ENCODE measurements at regions not wholly inside any gene's neighbourhood (a gene's known extent, or its start where the extent isn't known, plus 50 kb on each side); places are given as distances from the start of the nearest gene placed in this dataset.
A peak's percentile ranks its signal among the peaks of the same experiment; 100 is the strongest.

DNA sequence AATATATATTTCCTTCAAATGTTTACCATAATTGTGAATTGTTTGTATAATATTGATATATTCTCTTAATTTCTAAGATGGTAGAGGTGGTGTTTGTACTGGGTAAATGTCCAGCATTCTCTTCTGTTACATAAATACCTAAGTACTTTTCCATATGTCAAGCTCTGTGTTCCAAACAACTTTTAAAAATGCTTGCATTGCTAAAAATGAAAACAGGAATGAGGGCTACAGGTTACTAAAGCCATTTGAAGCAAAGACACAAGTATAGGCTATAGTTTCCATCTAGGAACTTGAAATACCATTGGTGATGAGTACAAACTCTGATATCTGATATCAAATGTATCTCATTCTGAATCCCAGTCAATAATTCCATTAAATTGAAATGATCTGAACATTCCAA, 233.6 kb upstream of the SORCS1 start:
- no peak for DNase-seq

DNA sequence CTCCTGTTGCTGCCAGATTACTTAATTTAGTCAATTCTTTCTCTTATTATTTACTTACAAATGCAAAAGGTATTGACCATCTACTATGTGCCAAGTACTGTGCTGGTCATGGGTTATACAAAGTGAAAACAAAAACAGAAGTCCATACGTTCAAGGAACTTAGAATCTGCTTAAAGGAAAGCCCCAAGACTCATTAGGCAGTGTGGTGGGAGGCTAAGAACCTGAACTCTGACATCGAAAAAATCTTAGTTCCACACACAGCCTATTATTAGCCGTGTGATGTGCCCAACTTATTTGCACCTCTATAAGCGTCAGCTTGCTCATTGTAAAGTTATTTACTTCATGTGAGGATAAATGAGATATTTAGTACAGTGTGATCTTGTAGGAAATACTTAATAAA, 227.4 kb upstream of the SORCS1 start:
- DNase-seq: no peak

DNA sequence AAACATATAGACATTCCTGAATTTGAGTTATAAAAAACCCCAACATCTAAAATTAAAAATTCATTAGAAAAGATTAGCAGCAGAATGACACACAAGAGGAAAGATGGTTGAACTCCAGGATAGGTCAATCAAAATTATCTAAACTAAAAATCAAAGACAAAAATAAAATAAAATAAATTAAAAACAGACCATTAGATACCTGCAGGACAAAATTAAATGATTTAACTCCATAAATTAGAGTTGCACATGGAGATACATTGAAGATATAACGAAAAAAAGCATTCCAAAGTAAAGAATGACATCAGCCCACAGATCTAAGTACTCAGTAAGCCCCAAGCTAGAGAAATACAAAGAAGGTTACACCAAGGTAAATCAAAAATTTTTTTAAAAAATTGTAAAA, 226.1 kb upstream of the SORCS1 start:
- DNase-seq: no peak

DNA sequence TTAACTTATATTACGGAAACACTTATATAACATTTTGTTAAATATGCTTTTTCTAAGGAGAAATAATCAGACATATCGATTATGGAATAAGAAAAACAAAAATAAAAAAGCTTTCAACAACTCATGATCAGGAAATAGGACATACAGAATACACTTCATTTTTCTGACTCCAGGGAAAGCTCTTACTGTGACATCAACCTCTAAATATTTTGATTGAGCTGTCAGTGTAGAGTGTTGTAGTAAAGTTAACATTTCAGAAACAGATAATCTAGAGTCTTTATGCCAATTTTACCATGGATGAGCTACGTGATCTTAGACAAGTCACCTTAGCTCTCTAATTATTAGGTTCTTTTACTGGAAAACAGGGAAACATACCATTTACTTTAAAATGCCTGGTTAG, 218.9 kb upstream of the SORCS1 start:
- DNase-seq: no peak

DNA sequence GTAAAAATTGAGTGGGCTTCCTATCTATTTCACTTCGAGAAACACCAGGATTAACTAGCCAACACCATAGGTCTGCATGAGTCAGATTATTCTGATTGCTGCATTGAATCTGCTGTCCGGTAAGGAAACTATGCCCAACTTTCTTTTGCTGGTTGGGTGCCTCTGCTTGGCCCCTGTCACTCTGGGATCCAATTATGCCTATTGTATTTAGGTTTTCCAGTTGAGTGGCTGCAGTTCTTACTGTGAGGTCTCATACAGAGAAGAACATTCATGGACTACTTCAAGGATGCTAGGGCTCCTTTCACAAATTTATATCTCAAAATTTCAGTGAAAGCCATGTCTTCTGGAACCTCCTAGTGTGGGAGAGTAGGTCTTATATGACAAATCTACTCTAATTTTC, 215.1 kb upstream of the SORCS1 start:
- no peak for DNase-seq

DNA sequence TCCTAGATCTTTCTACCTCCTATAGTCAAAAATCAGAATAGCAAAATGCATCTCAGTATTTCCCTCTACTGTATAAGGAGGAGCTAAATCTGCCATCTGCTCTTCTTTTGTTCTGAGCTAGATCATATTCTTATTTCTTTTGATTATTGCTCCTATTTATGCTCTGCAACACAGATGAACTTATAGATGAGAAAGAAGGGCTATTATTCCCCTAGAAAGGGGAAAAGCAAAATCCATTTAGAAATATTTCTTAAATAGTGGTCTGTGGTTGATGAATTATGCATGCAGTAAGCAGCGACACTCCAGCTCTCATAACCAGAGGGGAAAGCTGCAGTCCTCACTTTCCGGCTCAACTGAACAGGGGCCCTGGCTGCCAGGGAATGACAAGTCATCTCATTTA, 207.3 kb upstream of the SORCS1 start:
- no peak for DNase-seq

DNA sequence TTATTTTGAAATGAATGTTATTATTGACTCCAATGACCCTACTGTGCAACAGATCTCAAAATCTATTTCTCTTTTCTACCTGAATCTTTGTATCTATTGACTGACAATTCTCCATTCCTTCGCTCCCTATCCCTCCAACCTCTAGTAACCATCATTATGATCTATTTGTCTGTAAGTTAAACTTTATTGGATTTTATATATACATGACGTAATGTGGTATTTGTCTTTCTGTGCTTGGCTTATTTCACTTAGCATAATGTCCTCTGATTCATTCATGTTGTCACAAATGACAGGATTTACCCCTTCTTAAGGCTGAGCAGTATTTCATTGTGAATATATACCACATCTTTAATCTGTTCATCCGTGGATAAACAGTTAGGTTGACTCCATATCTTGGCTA, 200.4 kb upstream of the SORCS1 start:
- no peak for DNase-seq

DNA sequence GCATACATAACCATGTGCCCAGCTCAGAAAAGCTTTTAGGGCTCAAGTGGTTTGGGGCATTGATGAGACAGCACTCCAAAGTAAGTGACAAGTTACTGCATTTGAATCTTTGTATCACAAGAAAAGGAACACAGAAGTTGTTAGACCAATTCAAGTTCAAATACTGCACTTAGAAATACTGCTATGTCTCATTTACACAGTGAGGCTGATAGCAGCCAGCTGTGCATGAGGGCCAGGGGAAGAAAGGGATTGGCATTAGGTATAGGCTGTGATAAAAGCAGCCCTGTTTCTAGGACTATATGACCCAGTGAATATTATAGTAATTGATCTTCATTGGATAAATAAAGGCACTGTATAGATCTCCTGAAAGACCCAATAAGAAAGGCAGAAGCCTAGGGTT, 197.8 kb upstream of the SORCS1 start:
- DNase-seq: no peak

DNA sequence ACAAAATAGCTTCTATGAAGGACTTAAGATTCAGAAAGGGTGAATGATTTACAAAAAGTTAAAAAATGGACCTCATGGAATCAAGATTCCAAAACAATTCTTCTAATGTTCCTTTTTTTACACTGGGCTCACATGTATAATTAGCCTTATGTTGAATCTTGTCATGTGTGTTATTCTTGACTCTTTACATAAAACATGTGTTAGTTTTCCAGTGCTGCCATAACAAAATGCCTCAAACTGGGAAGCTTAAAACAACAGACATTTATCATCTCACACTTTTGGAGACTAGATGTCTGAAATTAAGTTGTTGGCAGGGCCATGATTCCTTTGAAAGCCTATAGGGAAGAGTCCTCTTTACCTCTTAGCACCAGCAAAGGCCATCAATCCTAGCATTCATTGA, 192.5 kb upstream of the SORCS1 start:
- no peak for DNase-seq

DNA sequence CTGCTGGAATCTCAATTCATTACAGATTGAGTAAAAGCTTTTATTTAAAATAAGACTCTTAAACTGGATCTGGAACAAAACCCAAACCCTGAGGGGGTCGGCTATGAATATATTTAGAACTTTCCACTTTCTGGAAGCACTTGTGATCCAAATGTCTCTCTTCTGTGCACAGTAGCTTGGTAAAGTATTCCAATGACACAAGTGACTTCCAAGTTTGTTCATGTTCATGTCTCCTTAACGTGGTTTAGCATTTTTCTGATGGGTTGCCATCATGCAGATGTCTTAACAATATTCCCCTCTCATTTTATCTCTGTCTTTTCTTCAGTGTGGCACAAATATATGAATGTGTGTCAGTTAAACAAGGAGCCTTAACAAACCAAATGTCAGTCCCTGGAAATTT, 191.9 kb upstream of the SORCS1 start:
- DNase-seq: no peak

DNA sequence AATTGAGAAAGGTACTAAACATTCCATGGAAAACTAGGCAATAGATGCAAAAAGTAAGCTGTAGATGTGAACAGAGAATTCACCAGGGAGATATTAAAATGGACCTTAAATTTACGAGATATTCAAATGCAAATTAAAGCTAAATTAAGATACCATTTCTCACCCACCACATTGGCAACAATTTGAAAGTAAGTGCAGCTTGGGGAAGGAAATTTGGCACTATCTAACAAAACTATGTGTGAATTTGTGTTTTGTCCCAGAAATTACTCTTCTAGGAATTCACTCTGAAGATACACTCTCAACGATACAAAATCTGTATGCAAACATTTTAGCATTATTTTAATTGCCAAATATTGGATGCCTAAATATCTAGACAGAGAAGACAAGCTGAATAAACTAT, 178.2 kb upstream of the SORCS1 start:
- DNase-seq: no peak

DNA sequence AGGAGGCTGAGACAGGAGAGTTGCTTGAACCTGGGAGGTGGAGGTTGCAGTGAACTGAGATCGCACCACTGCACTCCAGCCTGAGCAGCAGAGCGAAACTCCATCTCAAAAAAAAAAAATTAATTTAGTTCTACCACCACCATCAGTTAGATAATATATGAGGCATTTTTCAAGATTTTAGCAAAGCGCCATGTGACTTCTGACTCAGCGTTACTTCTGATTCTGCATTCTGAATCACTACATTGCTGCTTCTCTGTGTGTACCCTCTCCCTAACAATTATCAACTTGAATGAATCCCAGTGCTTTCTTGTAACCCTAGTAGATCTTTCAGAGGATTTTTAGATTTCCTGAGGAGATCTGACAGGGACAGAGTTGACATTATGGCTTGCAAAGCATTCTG, 176.8 kb upstream of the SORCS1 start:
- DNase-seq: no peak

DNA sequence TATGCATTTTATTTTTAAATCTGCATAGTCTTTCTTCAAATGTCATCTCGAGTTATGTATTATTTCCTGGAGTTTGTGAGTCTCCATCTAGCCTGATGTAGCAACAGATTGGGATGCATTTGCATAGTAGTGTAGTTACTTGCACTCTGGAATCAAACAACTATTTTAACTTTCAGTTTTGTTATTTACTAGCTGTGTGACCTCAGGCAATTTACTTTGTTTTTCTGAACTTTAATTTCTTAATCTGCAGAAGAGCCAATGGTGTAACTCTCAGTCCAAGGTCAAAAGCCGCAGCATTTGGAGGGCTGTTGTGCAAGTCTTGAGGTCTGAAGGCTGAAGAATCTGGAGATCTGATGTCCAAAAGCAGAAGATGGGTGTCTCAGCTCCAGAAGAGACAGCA, 175.8 kb upstream of the SORCS1 start:
- no peak for DNase-seq

DNA sequence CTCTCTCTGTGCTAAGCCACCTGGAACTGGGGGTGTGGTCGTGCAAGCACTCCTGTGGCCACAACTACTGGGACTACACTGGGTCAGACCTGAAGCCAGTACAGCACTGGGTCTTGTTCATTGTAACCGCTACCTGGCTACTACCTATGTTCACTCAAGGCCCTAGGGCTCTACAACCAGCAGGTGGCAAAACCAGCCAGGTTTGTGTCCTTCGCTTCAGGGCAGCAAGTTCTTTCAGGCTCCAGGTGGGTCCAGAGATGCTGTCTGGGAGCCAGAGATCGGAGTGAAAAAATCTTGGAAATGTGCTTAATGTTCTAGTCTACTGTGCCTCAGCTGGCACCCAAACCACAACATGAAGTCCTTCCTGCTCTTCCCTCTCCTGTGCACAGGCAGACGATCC, 171.6 kb upstream of the SORCS1 start:
- no peak for DNase-seq

DNA sequence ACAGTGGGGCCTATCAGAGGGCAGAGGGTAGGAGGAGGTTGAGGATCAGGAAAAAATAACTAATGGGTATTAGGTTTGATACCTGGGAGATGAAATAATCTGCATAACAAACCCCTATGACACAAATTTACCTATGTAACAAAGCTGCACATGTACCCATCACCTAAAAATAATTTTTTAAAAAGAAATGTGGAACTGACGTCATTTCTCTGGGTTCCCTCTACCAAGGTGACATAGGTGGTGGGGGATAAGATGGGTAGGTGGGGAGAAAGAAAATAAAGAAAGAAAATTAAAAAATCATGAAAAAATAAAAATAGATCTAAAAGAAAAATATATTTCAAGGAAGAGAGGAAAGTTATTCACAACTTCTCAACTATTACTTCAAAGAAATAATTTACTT, 153.1 kb upstream of the SORCS1 start:
- no peak for DNase-seq

DNA sequence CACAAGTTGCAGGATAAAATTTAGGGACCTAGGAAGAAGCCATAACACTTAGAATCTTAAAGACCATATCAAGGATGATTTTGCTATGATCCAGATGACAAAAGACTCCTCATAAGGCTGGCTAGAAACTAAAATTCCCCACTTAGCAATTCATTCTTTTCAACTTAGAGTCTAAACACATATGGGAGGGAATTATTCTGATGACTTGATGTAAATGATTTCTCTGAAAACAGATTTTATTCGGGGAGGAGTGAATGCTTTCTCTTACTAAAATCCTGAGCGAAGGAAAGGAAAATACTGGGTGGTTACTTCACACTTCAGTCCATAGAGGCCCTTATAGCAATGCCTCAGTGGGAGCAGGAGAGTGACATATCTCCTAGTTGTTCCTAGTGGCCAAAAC, 138.7 kb upstream of the SORCS1 start:
- DNase-seq: no peak

DNA sequence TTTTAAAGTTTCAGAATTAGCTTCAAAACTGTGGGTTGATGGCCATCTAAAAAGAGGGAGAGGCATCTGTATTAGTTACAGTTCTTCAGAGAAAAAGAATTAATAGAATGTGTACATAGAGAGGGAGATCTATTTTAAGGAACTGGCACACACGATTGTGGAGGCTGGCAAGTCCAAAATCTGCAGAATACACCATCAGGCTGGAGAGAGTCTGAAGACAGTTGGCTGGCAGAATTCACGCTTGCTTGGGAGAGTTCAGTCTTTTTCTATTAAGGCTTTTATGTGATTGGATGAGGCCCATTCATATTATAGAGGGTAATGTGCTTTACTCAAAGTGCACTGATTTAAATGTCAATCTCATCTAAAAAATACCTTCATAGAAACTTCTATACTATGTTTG, 135.1 kb upstream of the SORCS1 start:
- no peak for DNase-seq

DNA sequence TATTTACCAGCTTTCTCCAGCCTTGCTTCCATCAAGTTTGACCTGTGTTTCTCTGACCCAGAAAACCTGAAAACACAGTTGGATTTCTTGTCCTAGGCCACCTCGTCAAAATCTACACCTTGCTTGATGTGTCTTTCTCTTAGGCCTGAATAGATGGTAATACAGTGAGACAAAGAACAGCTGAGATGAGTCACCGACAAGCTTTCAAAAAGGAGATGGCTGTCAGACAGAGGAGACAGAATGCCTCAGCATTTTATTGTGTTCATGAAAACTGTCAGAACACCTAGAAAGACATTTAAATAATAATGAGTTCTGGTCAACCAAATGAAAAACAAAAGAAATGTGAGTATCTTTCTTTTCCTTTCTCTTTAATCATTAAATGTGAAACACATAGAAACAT, 119.7 kb upstream of the SORCS1 start:
- no peak for DNase-seq

DNA sequence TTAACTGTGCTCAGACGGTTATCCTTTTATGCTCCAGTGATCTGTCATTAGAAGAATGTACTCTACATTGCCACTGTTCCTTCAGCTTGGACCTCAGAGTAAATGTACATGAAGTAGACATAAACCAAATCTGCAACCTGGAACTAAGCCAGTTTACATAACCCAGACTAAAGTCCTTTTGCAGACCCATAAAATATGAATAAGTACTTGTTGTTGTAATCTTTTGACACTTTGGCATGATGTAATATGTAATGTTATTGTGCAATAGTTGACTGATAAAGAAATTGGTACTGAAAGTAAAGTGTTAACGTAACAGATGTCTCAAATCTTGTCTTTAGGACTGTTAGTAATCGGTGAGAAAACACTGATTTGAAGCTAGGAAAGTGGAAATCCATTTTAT, 115.8 kb upstream of the SORCS1 start:
- DNase-seq: peak; percentile 18

DNA sequence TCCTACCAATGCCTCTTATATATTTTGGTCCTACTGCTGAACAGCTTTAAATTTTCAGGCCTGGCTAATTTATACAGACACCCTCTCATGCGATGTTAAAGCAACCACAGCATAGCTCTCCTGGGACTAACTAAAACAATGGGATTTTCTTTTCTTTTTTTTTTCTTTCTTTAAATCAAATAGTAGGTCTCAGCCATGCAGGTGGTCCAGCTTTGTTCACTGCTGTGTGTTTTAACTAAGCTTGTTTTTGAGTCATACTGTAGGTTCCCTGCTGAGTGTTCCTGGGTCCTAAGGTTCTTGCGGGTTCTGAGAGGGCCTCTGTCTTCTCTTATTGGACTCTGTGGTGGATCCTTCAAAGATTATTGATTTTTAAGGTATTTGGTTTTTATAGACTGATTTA, 113.1 kb upstream of the SORCS1 start:
- DNase-seq: no peak

DNA sequence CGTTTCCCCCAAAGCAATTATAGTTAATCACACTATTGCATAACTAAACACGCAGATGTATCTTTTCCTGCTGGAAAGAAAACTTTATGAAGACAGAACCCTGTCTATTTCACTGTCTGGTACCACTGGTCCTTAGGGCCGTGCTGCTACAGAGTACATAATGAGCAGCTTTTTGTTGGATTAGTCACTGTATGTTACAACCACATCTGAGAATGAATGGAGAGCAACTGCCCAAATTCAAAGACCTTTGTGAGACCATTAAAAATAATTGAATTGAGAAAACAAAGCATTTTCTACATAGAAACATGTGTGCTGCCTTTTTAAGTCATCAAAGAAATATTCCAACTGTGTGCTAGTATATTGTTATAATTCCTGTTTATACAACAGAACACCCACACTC, 111.3 kb upstream of the SORCS1 start:
- no peak for DNase-seq

DNA sequence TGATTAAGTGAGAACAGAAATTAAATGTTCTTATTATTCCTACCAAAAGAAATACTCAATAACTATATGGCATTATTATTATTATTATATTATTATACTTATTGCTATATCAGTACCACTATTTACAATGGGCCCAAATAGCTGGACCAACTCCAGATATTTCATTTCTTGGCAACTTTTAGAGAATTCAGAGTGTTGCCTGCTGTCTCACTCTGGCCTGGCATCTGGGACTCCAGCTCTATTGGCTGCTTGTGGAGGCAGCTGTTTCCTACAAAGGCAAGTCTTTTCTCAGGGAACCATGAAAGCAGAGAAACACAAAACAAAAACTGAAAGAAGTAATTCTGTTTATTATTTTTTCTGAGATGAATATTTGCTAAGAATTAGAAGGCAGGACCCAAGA, 105.1 kb upstream of the SORCS1 start:
- no peak for DNase-seq

DNA sequence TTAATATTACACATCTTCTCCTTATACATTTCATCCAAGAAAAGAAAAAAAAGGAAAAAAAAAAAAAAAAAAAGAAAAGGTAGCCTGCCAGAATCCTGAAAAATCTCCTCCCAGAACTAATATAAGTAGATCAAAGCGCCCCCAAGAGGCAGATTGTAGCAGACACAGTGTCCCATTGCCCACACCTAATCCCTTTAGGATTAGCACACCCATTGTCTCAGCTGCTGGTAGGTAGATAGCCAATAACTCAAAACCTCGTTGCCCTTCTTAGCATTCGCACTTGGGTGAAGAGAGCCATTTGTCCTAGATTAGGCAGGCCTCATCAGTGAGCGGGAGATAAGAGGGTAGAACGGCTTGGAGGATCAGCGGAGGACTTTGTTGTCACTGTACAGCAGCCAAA, 100.2 kb upstream of the SORCS1 start:
- no peak for DNase-seq

DNA sequence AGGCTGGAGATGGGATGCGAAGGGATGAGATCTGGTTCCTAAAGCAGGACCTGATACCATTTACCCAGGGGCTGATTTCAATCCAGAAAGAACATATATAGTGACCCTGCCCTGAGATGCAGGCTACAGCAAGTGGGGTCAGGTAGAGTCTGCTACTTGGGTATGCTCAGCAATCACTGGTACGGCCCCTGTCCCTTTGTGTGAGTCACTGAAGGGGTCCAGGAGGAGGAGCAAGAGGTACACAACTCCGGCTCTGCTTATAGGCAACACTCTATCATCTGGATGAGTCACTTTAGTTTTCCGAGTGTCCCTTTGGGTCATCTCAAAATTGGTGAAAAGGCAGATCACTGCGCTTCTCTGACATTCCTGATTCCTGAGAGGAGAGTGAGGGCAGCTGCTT, 79.6 kb upstream of the SORCS1 start:
- no peak for DNase-seq

DNA sequence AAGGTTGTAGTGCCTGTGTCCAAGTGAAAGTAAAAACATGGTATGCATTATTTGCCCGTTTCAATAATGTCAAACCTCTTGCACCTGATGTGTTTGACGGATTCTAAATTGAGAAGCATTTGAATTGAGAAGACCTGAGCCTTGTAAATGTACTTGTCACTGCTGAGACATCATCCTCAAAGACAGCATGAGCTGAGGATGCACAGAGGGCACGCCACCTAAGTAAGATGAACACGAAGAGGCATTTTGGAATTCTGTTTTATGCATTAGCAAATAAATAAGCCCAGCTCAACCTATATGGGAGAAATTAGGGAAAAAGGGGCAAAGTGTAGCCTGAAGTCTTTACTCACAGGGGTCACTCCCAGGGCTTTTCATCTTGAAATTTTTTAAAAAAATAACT, 73.8 kb upstream of the SORCS1 start:
- no peak for DNase-seq

DNA sequence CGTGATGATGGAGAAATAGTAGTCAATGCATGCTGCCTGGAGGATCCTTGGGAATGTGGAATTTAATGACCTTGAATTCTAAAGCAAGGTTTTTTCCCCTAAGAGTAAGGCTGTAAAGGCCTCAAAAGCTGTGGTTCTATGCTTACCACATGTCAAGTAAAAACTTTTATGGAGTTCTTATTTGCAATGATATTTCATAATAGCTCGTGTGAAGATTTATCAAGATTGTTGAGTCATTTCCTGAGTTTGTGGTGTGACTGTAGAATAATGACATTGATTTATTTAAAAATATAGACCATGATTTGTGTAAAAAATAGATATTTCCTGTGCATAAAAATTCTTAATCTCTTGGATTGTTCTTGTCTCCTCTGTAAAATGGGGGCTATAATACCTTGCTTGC, 67.5 kb upstream of the SORCS1 start:
- peak; percentile 1 for DNase-seq

DNA sequence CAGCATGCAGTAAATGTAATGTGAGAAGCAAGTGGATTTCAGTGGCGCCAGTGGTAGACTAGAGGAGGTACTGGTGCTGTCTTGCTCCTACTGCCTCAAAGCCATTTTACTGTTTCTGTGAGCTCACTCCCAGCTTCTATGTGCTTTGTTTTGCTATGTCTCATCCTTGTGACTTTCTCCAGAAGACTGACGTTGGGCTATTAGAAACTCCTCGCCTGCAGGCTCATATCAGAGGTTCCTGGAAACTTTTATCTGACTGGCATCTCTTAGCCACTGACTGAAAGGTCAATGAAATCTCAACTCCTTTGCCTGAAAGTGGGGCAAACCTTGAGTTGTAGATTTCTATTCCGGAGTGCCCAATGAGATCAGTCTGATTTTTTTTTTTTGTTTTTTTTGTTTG, 66.4 kb upstream of the SORCS1 start:
- DNase-seq: no peak

Measured in inflammatory macrophage treated with lipopolysaccharide for 4 hours (primary cell).